NT2/D1 (cell line): ENCODE measurements at regions not wholly inside any gene's neighbourhood (a gene's known extent, or its start where the extent isn't known, plus 50 kb on each side); places are given as distances from the start of the nearest gene placed in this dataset.

Source experiments
- DNase-seq: peaks from one replicate; pipeline ENCODE4 v3.0.0-alpha.2; 2011; ENCODE audit warnings: low read depth, low spot score
- H3K27me3 ChIP-seq: 2 replicates; pipeline ENCODE4 v1.6.0; 2011; ENCODE audit warnings: mild to moderate bottlenecking; ENCODE audit not compliant: insufficient read length, insufficient read depth
- H3K36me3 ChIP-seq: 2 replicates; pipeline ENCODE4 v1.6.1; 2011; ENCODE audit warnings: mild to moderate bottlenecking, low read length, mixed read lengths; ENCODE audit not compliant: insufficient read depth, insufficient read length
- H3K4me1 ChIP-seq: 2 replicates; pipeline ENCODE4 v1.5.1; 2011; ENCODE audit not compliant: insufficient read depth, insufficient read length
- H3K4me3 ChIP-seq: 2 replicates; pipeline ENCODE4 v1.5.1; 2011; ENCODE audit warnings: low read depth; ENCODE audit not compliant: insufficient read length
- H3K9ac ChIP-seq: 2 replicates; pipeline ENCODE4 v1.6.0; 2011; ENCODE audit warnings: low read depth; ENCODE audit not compliant: insufficient read length
- H3K9me3 ChIP-seq: 2 replicates; pipeline ENCODE4 v1.5.1; 2011; ENCODE audit warnings: mild to moderate bottlenecking, low read length; ENCODE audit not compliant: insufficient read depth
- SUZ12 ChIP-seq: IDR thresholded peaks from 2 replicates; pipeline ENCODE4 v1.6.1; 2011; ENCODE audit not compliant: insufficient read length, insufficient read depth; ENCODE audit errors: extremely low read depth
- YY1 ChIP-seq: IDR thresholded peaks from 2 replicates; pipeline ENCODE4 v1.6.1; 2011; ENCODE audit not compliant: insufficient read length, insufficient read depth
- ZNF274 ChIP-seq: IDR thresholded peaks from 2 replicates; pipeline ENCODE4 v1.6.1; 2011; ENCODE audit warnings: mild to moderate bottlenecking, low read depth, low read length

DNA sequence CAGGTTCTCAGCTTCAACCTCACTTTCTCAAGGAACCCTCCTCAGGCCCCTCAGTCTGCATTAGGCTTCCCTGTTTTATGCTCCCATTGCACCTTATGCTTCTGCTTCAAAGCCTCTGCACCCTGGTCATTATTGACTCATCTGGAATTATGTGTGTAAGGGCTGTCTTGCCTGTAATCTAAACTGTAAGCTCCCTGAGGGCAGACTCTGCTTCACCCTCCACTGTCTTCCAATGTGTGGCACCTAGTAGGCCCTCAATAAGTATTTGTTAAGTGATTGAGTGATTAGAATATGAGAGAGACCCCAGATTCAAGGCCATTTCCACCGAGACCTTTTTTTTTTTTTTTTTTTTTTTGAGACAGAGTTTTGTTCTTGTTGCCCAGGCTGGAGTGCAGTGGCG is 79.1 kb downstream of the VCPKMT start:
- no peaks in the 10 kb centered on the region for H3K9me3 ChIP-seq
- no peak overlapping the region for H3K4me3 ChIP-seq
- no peaks in the 10 kb centered on the region for H3K27me3 ChIP-seq
- H3K9ac ChIP-seq, result no peak overlapping the region
- TF ChIP-seq SUZ12 (no peak), YY1 (no peak), ZNF274 (no peak)
- no peak for DNase-seq
- no peaks in the 10 kb centered on the region for H3K36me3 ChIP-seq
- H3K4me1 ChIP-seq, result no peaks in the 10 kb centered on the region

GRCh38 chr14:50037852-50038251 is 78.5 kb downstream of the VCPKMT start:
- Histone ChIP-seq H3K9ac (no peak overlapping the region), H3K27me3 (no peaks in the 10 kb centered on the region), H3K9me3 (no peaks in the 10 kb centered on the region), H3K4me3 (no peak overlapping the region), H3K4me1 (no peaks in the 10 kb centered on the region), H3K36me3 (no peaks in the 10 kb centered on the region)
- DNase-seq, result no peak
- TF ChIP-seq YY1, result no peak
- no peak for TF ChIP-seq ZNF274
- no peak for TF ChIP-seq SUZ12

- no peak for DNase-seq
- no peaks in the 10 kb centered on the region for H3K27me3 ChIP-seq
- TF ChIP-seq YY1 (no peak), ZNF274 (no peak), SUZ12 (no peak)
- H3K9me3 ChIP-seq, result no peaks in the 10 kb centered on the region
- H3K4me3 ChIP-seq, result no peak overlapping the region
- H3K36me3 ChIP-seq, result no peaks in the 10 kb centered on the region
- no peaks in the 10 kb centered on the region for H3K4me1 ChIP-seq
- no peak overlapping the region for H3K9ac ChIP-seq
These were observed 77.8 kb downstream of the VCPKMT start for GRCh38 chr14:50038398-50039119.

- DNase-seq, result no peak
- TF ChIP-seq SUZ12, result no peak
- no peak for TF ChIP-seq YY1
- no peak for TF ChIP-seq ZNF274
- Histone ChIP-seq H3K4me3 (no peak overlapping the region), H3K9me3 (no peaks in the 10 kb centered on the region), H3K9ac (no peak overlapping the region), H3K36me3 (no peaks in the 10 kb centered on the region), H3K4me1 (no peaks in the 10 kb centered on the region), H3K27me3 (no peaks in the 10 kb centered on the region)
These were observed 77.3 kb downstream of the VCPKMT start for GRCh38 chr14:50039120-50039517.

GRCh38 chr14:50039734-50040400 is 76.5 kb downstream of the VCPKMT start:
- no peak for TF ChIP-seq YY1
- TF ChIP-seq SUZ12, result no peak
- TF ChIP-seq ZNF274, result no peak
- no peak for DNase-seq
- Histone ChIP-seq H3K27me3 (no peaks in the 10 kb centered on the region), H3K9ac (no peak overlapping the region), H3K36me3 (no peaks in the 10 kb centered on the region), H3K4me3 (no peak overlapping the region), H3K9me3 (no peaks in the 10 kb centered on the region), H3K4me1 (no peaks in the 10 kb centered on the region)

GRCh38 chr14:50040401-50040775 is 76.0 kb downstream of the VCPKMT start:
- TF ChIP-seq YY1 (no peak), SUZ12 (no peak), ZNF274 (no peak)
- Histone ChIP-seq H3K36me3 (no peaks in the 10 kb centered on the region), H3K9me3 (no peaks in the 10 kb centered on the region), H3K27me3 (no peaks in the 10 kb centered on the region), H3K4me1 (peaks cover 4% of the 10 kb centered on the region), H3K4me3 (no peak overlapping the region), H3K9ac (no peak overlapping the region)
- no peak for DNase-seq

DNA sequence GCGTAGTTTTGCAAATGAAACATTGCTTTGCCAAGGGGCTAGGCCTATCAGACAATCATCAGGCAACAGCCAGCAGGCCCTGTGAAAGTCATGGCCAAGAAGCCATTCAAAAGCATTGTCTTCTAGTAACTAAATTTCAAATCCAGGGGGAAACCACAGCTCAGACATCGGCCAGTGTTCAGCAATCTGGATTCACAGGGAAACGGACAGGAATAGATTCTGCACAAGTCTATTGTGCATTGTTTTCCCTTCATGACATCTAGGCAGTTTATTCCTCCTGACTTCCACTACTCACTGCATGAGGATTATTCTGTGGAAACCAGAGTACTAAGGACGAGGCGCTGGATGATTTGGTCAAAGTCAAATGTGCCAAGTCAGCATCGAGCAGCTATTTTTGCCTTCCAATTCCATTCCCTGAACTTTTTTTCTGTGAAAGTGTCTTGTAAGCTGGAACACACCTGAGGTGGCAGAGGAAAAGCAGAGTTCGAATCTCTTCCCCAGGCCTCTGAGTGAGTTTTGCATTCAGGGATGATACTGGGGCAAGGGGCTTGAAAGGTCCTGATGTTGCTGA is 75.4 kb downstream of the VCPKMT start:
- TF ChIP-seq ZNF274 (no peak), SUZ12 (no peak), YY1 (no peak)
- H3K9ac ChIP-seq, result no peak overlapping the region
- no peaks in the 10 kb centered on the region for H3K36me3 ChIP-seq
- H3K27me3 ChIP-seq, result no peaks in the 10 kb centered on the region
- no peak overlapping the region for H3K4me3 ChIP-seq
- H3K4me1 ChIP-seq, result peaks cover 6% of the 10 kb centered on the region
- no peak for DNase-seq
- no peaks in the 10 kb centered on the region for H3K9me3 ChIP-seq
